GM12878 (cell line): ENCODE measurements at regions not wholly inside any gene's neighbourhood (a gene's known extent, or its start where the extent isn't known, plus 50 kb on each side); places are given as distances from the start of the nearest gene placed in this dataset.

Source experiments
- ATAC-seq: fragments of 200-7000 bp; cut with Tn5 transposase; 3 replicates; pipeline ENCODE4 v1.9.1; 2020; ENCODE audit warnings: mild to moderate bottlenecking, moderate library complexity
- BruUV-seq: library from RNA; stranded (reverse); fragments of 400-500 nt; replicated peaks from 2 replicates; lab custom pipeline; 2021; lab: Mats Ljungman, UMichigan
- CTCF ChIA-PET: fragments of 300-600 bp; sonication (Branson Sonifier 250); formaldehyde crosslinking; extraction: SDS; loops from one replicate; lab custom pipeline; 2021; ENCODE audit warnings: inconsistent platforms; lab: Yijun Ruan, JAX
- POLR2A ChIA-PET: fragments of 350-600 bp; formaldehyde crosslinking; extraction: SDS; loops from one replicate; lab custom pipeline; 2021; ENCODE audit warnings: inconsistent platforms; lab: Charles Lee
- RAD21 ChIA-PET: fragments of 300-600 bp; sonication (Branson Sonifier 250); formaldehyde crosslinking; loops from one replicate; lab custom pipeline; 2023; ENCODE audit warnings: antibody characterized with exemption; ENCODE audit not compliant: unreplicated experiment; lab: Charles Lee
- SMC1A ChIA-PET: fragments of 300-600 bp; sonication (Branson Sonifier 250); formaldehyde crosslinking; loops from one replicate; lab custom pipeline; 2023; ENCODE audit not compliant: unreplicated experiment, uncharacterized antibody; lab: Charles Lee
- DNase-seq: peaks from one replicate; pipeline ENCODE4 v3.0.0-alpha.2; 2011; ENCODE audit warnings: low read depth, low spot score
- FAIRE-seq: peaks from 3 replicates; lab custom pipeline; 2011; peaks lifted over from hg19 to GRCh38; lab: Jason Lieb, UNC
- H2AFZ ChIP-seq: 2 replicates; pipeline ENCODE4 v1.6.0; 2011; ENCODE audit warnings: low read depth, low read length, control low read depth; ENCODE audit not compliant: control insufficient read depth
- H3K27ac ChIP-seq: 2 replicates; pipeline ENCODE4 v1.5.1; 2011; ENCODE audit warnings: control low read depth; ENCODE audit not compliant: control insufficient read depth, insufficient read depth
- H3K27me3 ChIP-seq, 2 experiments: replicated peaks in 1 of 2; 2 replicates each; pipeline versions ENCODE4 v1.6.0 to v1.6.1; 2011; ENCODE audit warnings: low read length in 1 of 2; ENCODE audit not compliant: control insufficient read depth in 2 of 2, insufficient read depth in 2 of 2
- H3K36me3 ChIP-seq, 2 experiments: 2 replicates each; pipeline ENCODE4 v1.5.1; 2011; ENCODE audit warnings: low read length in 1 of 2; ENCODE audit not compliant: control insufficient read depth in 2 of 2, insufficient read depth in 2 of 2
- H3K4me1 ChIP-seq: 2 replicates; pipeline ENCODE4 v1.6.1; 2011; ENCODE audit warnings: mild to moderate bottlenecking, low read length, moderate library complexity, mixed read lengths; ENCODE audit not compliant: control insufficient read depth, insufficient read depth
- H3K4me2 ChIP-seq: 2 replicates; pipeline ENCODE4 v1.6.0; 2011; ENCODE audit warnings: control low read depth; ENCODE audit not compliant: control insufficient read depth, insufficient read depth
- H3K4me3 ChIP-seq: fragments of 200-600 bp; sonication (generic); 2 replicates; pipeline ENCODE4 v1.5.1; 2016
- H3K79me2 ChIP-seq: 2 replicates; pipeline ENCODE4 v1.6.0; 2011; ENCODE audit warnings: low read length; ENCODE audit not compliant: control insufficient read depth, insufficient read depth
- H3K9ac ChIP-seq: 2 replicates; pipeline ENCODE4 v1.8.0; 2011; ENCODE audit warnings: low read length, control low read depth, mixed read lengths; ENCODE audit not compliant: control insufficient read depth, insufficient read depth
- H3K9me3 ChIP-seq: replicated peaks from 3 replicates; pipeline ENCODE4 v1.5.1; 2011; ENCODE audit warnings: mild to moderate bottlenecking, low read length; ENCODE audit not compliant: control insufficient read depth, insufficient read depth
- H4K20me1 ChIP-seq: 2 replicates; pipeline ENCODE4 v1.6.0; 2011; ENCODE audit not compliant: control insufficient read depth, insufficient read depth
- HDGF ChIP-seq: fragments of 450-650 bp; IDR thresholded peaks from 2 replicates; pipeline ENCODE4 v1.6.1; 2016; ENCODE audit warnings: antibody characterized with exemption
- MTA3 ChIP-seq: IDR thresholded peaks from 2 replicates; pipeline ENCODE4 v1.6.1; 2012; ENCODE audit warnings: low read length, inconsistent platforms, borderline replicate concordance
- NBN ChIP-seq: fragments of 450-650 bp; IDR thresholded peaks from 2 replicates; pipeline ENCODE4 v1.6.1; 2016
- NR2F1 ChIP-seq: fragments of 450-650 bp; conservative IDR thresholded peaks from 2 replicates; pipeline ENCODE4 v1.6.1; 2017; ENCODE audit warnings: mild to moderate bottlenecking
- POLR2A ChIP-seq: IDR thresholded peaks from 2 replicates; pipeline ENCODE4 v1.6.1; 2011; ENCODE audit warnings: low read depth, mild to moderate bottlenecking, low read length
- SMAD5 ChIP-seq: IDR thresholded peaks from 2 replicates; pipeline ENCODE4 v1.6.1; 2016; ENCODE audit warnings: antibody characterized with exemption, low read depth
- TARDBP ChIP-seq: IDR thresholded peaks from 2 replicates; pipeline ENCODE4 v1.6.1; 2016; ENCODE audit warnings: borderline replicate concordance
- TCF12 ChIP-seq: IDR thresholded peaks from 2 replicates; pipeline ENCODE4 v1.6.1; 2011; ENCODE audit warnings: low read depth, mild to moderate bottlenecking, low read length
- TCF7 ChIP-seq: IDR thresholded peaks from 2 replicates; pipeline ENCODE4 v1.6.1; 2014; ENCODE audit warnings: antibody characterized with exemption, borderline replicate concordance
- ZNF384 ChIP-seq: IDR thresholded peaks from 2 replicates; pipeline ENCODE4 v1.6.1; 2012; ENCODE audit warnings: low read depth, mild to moderate bottlenecking, low read length, improper control_type of control experiment, borderline replicate concordance
- WGBS: methylation state at CpG from one replicate; pipeline ENCODE4 v1.1.6; 2016; ENCODE audit warnings: low lambda C conversion rate; ENCODE audit not compliant: insufficient replicate concordance, insufficient coverage; ENCODE audit errors: missing lambda C conversion rate; 5-methylcytosine and 5-hydroxymethylcytosine counted together
- in situ Hi-C: fragments of 300-500 bp; cut with MboI; formaldehyde crosslinking; loops from 9 replicates; pipeline ENCODE4 v1.14.3; 2018; ENCODE audit warnings: mixed read lengths
- intact Hi-C: fragments of 100-400 bp; cut with micrococcal nuclease; formaldehyde crosslinking; loops from one replicate; pipeline ENCODE4 v1.14.2; 2022; ENCODE audit not compliant: unreplicated experiment
- TF ChIP-seq, protein P1 (sequence below): IDR thresholded peaks from 2 replicates; pipeline ENCODE4 v1.6.1; 2012; ENCODE audit warnings: mild to moderate bottlenecking, low read depth, low read length

DNA sequence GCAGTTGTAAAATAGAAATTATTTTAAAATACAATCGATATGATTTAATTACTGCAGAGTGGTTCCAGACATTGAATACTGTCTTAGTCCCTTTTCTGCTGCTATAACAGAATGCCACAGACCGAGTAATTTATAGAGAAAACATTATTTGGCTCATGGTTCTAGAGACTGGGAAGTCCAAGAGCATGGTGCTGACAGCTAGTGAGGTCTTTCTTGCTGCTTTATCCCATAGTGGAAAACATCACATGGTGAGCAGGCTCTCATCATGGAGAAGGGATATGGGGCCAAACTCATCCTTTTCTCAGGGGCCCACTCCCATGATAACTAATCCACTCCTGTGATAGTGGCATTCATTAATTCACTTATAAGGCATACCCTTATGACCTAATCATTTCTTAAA, 120.0 kb upstream of the TBL1XR1 start:
- CTCF ChIA-PET, result no interaction called here
- POLR2A ChIA-PET, result interaction anchor here (0.6 kb wide), 1 partner anchor 206 kb away, joined by 4 read pairs; no protein-coding TSS in a partner anchor
- SMC1A ChIA-PET, result interaction anchor here (0.6 kb wide), 1 partner anchor 546 kb away, joined by 3 read pairs; no protein-coding TSS in a partner anchor
- no peak for TF ChIP-seq ZNF384
- no peak for TF ChIP-seq HDGF
- no peak for TF ChIP-seq TCF12
- no peak for TF ChIP-seq NBN
- TF ChIP-seq POLR2A, result no peak
- TF ChIP-seq, protein P1, sequence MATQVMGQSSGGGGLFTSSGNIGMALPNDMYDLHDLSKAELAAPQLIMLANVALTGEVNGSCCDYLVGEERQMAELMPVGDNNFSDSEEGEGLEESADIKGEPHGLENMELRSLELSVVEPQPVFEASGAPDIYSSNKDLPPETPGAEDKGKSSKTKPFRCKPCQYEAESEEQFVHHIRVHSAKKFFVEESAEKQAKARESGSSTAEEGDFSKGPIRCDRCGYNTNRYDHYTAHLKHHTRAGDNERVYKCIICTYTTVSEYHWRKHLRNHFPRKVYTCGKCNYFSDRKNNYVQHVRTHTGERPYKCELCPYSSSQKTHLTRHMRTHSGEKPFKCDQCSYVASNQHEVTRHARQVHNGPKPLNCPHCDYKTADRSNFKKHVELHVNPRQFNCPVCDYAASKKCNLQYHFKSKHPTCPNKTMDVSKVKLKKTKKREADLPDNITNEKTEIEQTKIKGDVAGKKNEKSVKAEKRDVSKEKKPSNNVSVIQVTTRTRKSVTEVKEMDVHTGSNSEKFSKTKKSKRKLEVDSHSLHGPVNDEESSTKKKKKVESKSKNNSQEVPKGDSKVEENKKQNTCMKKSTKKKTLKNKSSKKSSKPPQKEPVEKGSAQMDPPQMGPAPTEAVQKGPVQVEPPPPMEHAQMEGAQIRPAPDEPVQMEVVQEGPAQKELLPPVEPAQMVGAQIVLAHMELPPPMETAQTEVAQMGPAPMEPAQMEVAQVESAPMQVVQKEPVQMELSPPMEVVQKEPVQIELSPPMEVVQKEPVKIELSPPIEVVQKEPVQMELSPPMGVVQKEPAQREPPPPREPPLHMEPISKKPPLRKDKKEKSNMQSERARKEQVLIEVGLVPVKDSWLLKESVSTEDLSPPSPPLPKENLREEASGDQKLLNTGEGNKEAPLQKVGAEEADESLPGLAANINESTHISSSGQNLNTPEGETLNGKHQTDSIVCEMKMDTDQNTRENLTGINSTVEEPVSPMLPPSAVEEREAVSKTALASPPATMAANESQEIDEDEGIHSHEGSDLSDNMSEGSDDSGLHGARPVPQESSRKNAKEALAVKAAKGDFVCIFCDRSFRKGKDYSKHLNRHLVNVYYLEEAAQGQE, result no peak
- no peak for TF ChIP-seq TARDBP
- no peak for TF ChIP-seq NR2F1
- no peak for TF ChIP-seq MTA3
- TF ChIP-seq SMAD5, result no peak
- TF ChIP-seq TCF7, result no peak
- WGBS, result 96% methylated on average over 2 of the region's 2 CpGs
- no TSS peak for BruUV-seq
- intact Hi-C loops, result loop anchor here (5.0 kb wide), 1 partner anchor 120 kb away; the partner anchor contains the start of gene TBL1XR1
- H3K36me3 ChIP-seq, result no peaks in the 10 kb centered on the region
- DNase-seq, result no peak
- no peak overlapping the region for H3K27ac ChIP-seq
- H3K79me2 ChIP-seq, result no peaks in the 10 kb centered on the region
- no peak overlapping the region for H3K4me3 ChIP-seq
- RAD21 ChIA-PET, result interaction anchor here (0.9 kb wide), 1 partner anchor 43 kb away, joined by 5 read pairs; no protein-coding TSS in a partner anchor
- in situ Hi-C loops, result no loop called here
- peaks cover 7% of the 10 kb centered on the region; the same call in 2 of the 3 replicates for H3K9me3 ChIP-seq
- H3K4me1 ChIP-seq, result peaks cover 21% of the 10 kb centered on the region
- no peaks in the 10 kb centered on the region for H3K27me3 ChIP-seq
- H2AFZ ChIP-seq, result no peak overlapping the region
- ATAC-seq, result no peak
- H3K4me2 ChIP-seq, result peak overlapping the region; percentile 18; the same call in 1 of the 2 replicates
- H4K20me1 ChIP-seq, result no peaks in the 10 kb centered on the region
- no peak overlapping the region for H3K9ac ChIP-seq
- FAIRE-seq, result no peak
